ENCODE measurements at regions not wholly inside any gene's neighbourhood (a gene's known extent, or its start where the extent isn't known, plus 50 kb on each side); places are given as distances from the start of the nearest gene placed in this dataset.
"Not testable (repeated sequence)": the region's sequence is repeated elsewhere in the genome, so short reads cannot be mapped to it uniquely, and the experiment has no call there.

DNA sequence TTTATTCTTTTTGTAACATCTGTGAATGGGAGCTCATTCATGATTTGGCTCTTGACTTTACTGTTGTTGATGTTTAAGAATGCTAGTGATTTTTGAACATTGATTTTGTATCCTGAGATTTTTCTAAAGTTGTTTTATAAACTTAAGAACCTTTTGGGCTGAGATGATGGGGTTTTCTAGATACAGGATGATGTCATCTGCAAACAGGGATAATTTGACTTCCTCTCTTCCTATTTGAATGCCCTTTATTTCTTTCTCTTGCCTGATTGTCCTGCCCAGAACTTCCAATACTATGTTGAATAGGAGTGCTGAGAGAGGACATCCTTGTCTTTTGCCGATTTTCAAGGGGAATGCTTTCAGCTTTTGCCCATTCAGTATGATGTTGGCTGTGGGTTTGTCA, 445.1 kb upstream of the CFAP20DC start:
- TF ChIP-seq EP300, POLR2AphosphoS5 (IDR thresholded peaks at IDR 0.05): not testable (repeated sequence)
- TF ChIP-seq, protein P1, sequence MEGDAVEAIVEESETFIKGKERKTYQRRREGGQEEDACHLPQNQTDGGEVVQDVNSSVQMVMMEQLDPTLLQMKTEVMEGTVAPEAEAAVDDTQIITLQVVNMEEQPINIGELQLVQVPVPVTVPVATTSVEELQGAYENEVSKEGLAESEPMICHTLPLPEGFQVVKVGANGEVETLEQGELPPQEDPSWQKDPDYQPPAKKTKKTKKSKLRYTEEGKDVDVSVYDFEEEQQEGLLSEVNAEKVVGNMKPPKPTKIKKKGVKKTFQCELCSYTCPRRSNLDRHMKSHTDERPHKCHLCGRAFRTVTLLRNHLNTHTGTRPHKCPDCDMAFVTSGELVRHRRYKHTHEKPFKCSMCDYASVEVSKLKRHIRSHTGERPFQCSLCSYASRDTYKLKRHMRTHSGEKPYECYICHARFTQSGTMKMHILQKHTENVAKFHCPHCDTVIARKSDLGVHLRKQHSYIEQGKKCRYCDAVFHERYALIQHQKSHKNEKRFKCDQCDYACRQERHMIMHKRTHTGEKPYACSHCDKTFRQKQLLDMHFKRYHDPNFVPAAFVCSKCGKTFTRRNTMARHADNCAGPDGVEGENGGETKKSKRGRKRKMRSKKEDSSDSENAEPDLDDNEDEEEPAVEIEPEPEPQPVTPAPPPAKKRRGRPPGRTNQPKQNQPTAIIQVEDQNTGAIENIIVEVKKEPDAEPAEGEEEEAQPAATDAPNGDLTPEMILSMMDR (IDR thresholded peaks at IDR 0.05), result not testable (repeated sequence)

Measured in sigmoid colon (tissue), 4 donors.